Astrocyte of the spinal cord (primary cell): ENCODE measurements at regions not wholly inside any gene's neighbourhood (a gene's known extent, or its start where the extent isn't known, plus 50 kb on each side); places are given as distances from the start of the nearest gene placed in this dataset.

Experiments used
- DNase-seq: peaks from one replicate; pipeline ENCODE4 v3.0.0; 2011; ENCODE audit warnings: low read depth, low spot score
- H3K4me3 ChIP-seq: 2 replicates; pipeline ENCODE4 v1.5.1; 2011; ENCODE audit warnings: low read depth, mild to moderate bottlenecking, low read length, moderate library complexity
- CTCF ChIP-seq: IDR thresholded peaks from 2 replicates; pipeline ENCODE4 v1.5.1; 2012; ENCODE audit warnings: low read depth, mild to moderate bottlenecking, low read length, inconsistent platforms
- in situ Hi-C: cut with HindIII; loops from 2 replicates; pipeline ENCODE4 v1.10.0; 2017; ENCODE audit warnings: low sequenced_read_pairs

GRCh38 chr2:66382091-66382490 is 52.8 kb upstream of the MEIS1 start:
- DNase-seq, result no peak
- H3K4me3 ChIP-seq, result no peak overlapping the region
- no peak for TF ChIP-seq CTCF
- in situ Hi-C loops, result no loop called here

GRCh38 chr2:66379473-66379872 is 55.5 kb upstream of the MEIS1 start:
- TF ChIP-seq CTCF, result no peak
- in situ Hi-C loops, result no loop called here

GRCh38 chr2:66377832-66378231 is 57.1 kb upstream of the MEIS1 start:
- no peak for TF ChIP-seq CTCF
- no peak for DNase-seq
- in situ Hi-C loops, result no loop called here
- H3K4me3 ChIP-seq, result no peak overlapping the region

More at GRCh38 chr2:66379473-66379872, 55.5 kb upstream of the MEIS1 start:
- H3K4me3 ChIP-seq, result no peak overlapping the region
- no peak for DNase-seq

GRCh38 chr2:66370824-66371223 is 64.1 kb upstream of the MEIS1 start:
- in situ Hi-C loops, result no loop called here

GRCh38 chr2:66366619-66367018 is 68.3 kb upstream of the MEIS1 start:
- H3K4me3 ChIP-seq, result no peak overlapping the region
- TF ChIP-seq CTCF, result no peak
- DNase-seq, result no peak
- in situ Hi-C loops, result no loop called here

More at GRCh38 chr2:66370824-66371223, 64.1 kb upstream of the MEIS1 start:
- no peak for TF ChIP-seq CTCF
- no peak overlapping the region for H3K4me3 ChIP-seq
- DNase-seq, result no peak

- in situ Hi-C loops, result no loop called here
- TF ChIP-seq CTCF, result no peak
- H3K4me3 ChIP-seq, result no peak overlapping the region
- DNase-seq, result peak; percentile 89
These were observed 70.2 kb upstream of the MEIS1 start for GRCh38 chr2:66364495-66365333.
